HG02852 (cell line): ENCODE measurements at regions not wholly inside any gene's neighbourhood (a gene's known extent, or its start where the extent isn't known, plus 50 kb on each side); places are given as distances from the start of the nearest gene placed in this dataset.
"Not testable (repeated sequence)": the region's sequence is repeated elsewhere in the genome, so short reads cannot be mapped to it uniquely, and the experiment has no call there.

Source experiments
- ATAC-seq: cut with Tn5 transposase; IDR thresholded peaks from one replicate; pipeline ENCODE4 v1.9.1; 2021; ENCODE audit warnings: mild to moderate bottlenecking, moderate library complexity; ENCODE audit not compliant: unreplicated experiment

DNA sequence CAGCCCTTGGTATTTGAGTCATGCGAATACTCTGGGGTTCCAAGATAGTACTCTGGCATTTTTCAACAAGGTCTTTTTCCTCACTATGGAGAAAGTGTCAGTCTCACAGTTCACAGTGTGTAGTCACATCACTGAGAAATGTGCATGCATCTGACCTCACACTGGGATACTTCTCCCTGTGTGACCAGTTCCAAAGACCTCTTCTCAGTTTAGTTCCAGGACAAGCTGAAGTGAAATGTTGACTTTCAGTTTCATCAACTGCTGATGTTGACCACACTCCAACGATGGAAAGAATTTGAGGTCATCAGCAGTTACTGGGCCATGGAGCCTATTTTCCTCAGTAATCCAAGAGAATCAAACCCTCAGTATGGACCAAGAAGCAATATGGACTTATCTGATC is 55.1 kb upstream of the SOX11 start:
- not testable (repeated sequence) for ATAC-seq
